Upper lobe of right lung (tissue), 1 donor: ENCODE measurements at regions not wholly inside any gene's neighbourhood (a gene's known extent, or its start where the extent isn't known, plus 50 kb on each side); places are given as distances from the start of the nearest gene placed in this dataset.

Experiments
- ATAC-seq: fragments of 200-7000 bp; cut with Tn5 transposase; one replicate; pipeline ENCODE4 v1.9.1; 2020; ENCODE audit warnings: mild to moderate bottlenecking, moderate library complexity
- DNase-seq: peaks from one replicate; pipeline ENCODE4 v3.0.0-alpha.2; 2020
- H3K27ac ChIP-seq: fragments of 200-600 bp; one replicate; pipeline ENCODE4 v1.8.0; 2022
- H3K27me3 ChIP-seq: fragments of 200-600 bp; one replicate; pipeline ENCODE4 v1.8.0; 2022; ENCODE audit warnings: mild to moderate bottlenecking
- H3K36me3 ChIP-seq: fragments of 200-600 bp; one replicate; pipeline ENCODE4 v1.8.0; 2022
- H3K4me1 ChIP-seq: fragments of 200-600 bp; one replicate; pipeline ENCODE4 v1.8.0; 2022
- H3K4me3 ChIP-seq: fragments of 200-600 bp; one replicate; pipeline ENCODE4 v1.8.0; 2022; ENCODE audit warnings: mild to moderate bottlenecking
- H3K9me3 ChIP-seq: fragments of 200-600 bp; one replicate; pipeline ENCODE4 v1.8.0; 2022
- CTCF ChIP-seq: fragments of 200-600 bp; IDR thresholded peaks from one replicate; pipeline ENCODE4 v1.8.0; 2022; ENCODE audit warnings: antibody characterized with exemption
- intact Hi-C: fragments of 100-400 bp; cut with DNase I; formaldehyde crosslinking; loops from one replicate; pipeline ENCODE4 v1.11.0; 2022
- donor health status: DM: no; HTN: yes; CAD: no; lungs with severe emphysema.

- intact Hi-C loops, result no loop called here
- H3K27me3 ChIP-seq, result no peaks in the 10 kb centered on the region
- DNase-seq (no peak), ATAC-seq (no peak)
- H3K9me3 ChIP-seq, result no peaks in the 10 kb centered on the region
- H3K27ac ChIP-seq, result no peak overlapping the region
- H3K36me3 ChIP-seq, result no peaks in the 10 kb centered on the region
- no peak overlapping the region for H3K4me3 ChIP-seq
- no peak for TF ChIP-seq CTCF
- no peaks in the 10 kb centered on the region for H3K4me1 ChIP-seq
Observed at GRCh38 chr2:19810148-19810547, 91.6 kb downstream of the TTC32 start.

- no peaks in the 10 kb centered on the region for H3K36me3 ChIP-seq
- intact Hi-C loops, result no loop called here
- no peak overlapping the region for H3K4me3 ChIP-seq
- no peak for TF ChIP-seq CTCF
- ATAC-seq (no peak), DNase-seq (no peak)
- no peaks in the 10 kb centered on the region for H3K27me3 ChIP-seq
- H3K27ac ChIP-seq, result no peak overlapping the region
- H3K9me3 ChIP-seq, result no peaks in the 10 kb centered on the region
- no peaks in the 10 kb centered on the region for H3K4me1 ChIP-seq
Observed at GRCh38 chr2:19809206-19809605, 92.6 kb downstream of the TTC32 start.

- intact Hi-C loops, result no loop called here
- no peaks in the 10 kb centered on the region for H3K9me3 ChIP-seq
- ATAC-seq (no peak), DNase-seq (no peak)
- H3K27me3 ChIP-seq, result no peaks in the 10 kb centered on the region
- no peak for TF ChIP-seq CTCF
- H3K4me3 ChIP-seq, result no peak overlapping the region
- no peak overlapping the region for H3K27ac ChIP-seq
- no peaks in the 10 kb centered on the region for H3K36me3 ChIP-seq
- no peaks in the 10 kb centered on the region for H3K4me1 ChIP-seq
Observed at GRCh38 chr2:19807866-19808265, 93.9 kb downstream of the TTC32 start.

- no peak for DNase-seq
- no peak overlapping the region for H3K27ac ChIP-seq
- H3K9me3 ChIP-seq, result no peaks in the 10 kb centered on the region
- H3K36me3 ChIP-seq, result no peaks in the 10 kb centered on the region
- H3K4me1 ChIP-seq, result no peaks in the 10 kb centered on the region
- ATAC-seq, result no peak
- TF ChIP-seq CTCF, result no peak
- no peaks in the 10 kb centered on the region for H3K27me3 ChIP-seq
- intact Hi-C loops, result no loop called here
- H3K4me3 ChIP-seq, result no peak overlapping the region
Observed at GRCh38 chr2:19807346-19807745, 94.4 kb downstream of the TTC32 start.

- DNase-seq, result no peak
- intact Hi-C loops, result no loop called here
- H3K27ac ChIP-seq, result no peak overlapping the region
- H3K27me3 ChIP-seq, result no peaks in the 10 kb centered on the region
- ATAC-seq, result no peak
- H3K36me3 ChIP-seq, result no peaks in the 10 kb centered on the region
- TF ChIP-seq CTCF, result no peak
- H3K9me3 ChIP-seq, result no peaks in the 10 kb centered on the region
- H3K4me3 ChIP-seq, result no peak overlapping the region
- no peaks in the 10 kb centered on the region for H3K4me1 ChIP-seq
Observed at GRCh38 chr2:19806591-19806990, 95.2 kb downstream of the TTC32 start.

- no peaks in the 10 kb centered on the region for H3K4me1 ChIP-seq
- no peaks in the 10 kb centered on the region for H3K36me3 ChIP-seq
- no peak overlapping the region for H3K27ac ChIP-seq
- no peaks in the 10 kb centered on the region for H3K27me3 ChIP-seq
- ATAC-seq (no peak), DNase-seq (no peak)
- H3K4me3 ChIP-seq, result no peak overlapping the region
- H3K9me3 ChIP-seq, result no peaks in the 10 kb centered on the region
- intact Hi-C loops, result no loop called here
- TF ChIP-seq CTCF, result no peak
Observed at GRCh38 chr2:19806131-19806530, 95.7 kb downstream of the TTC32 start.
